CD14-positive monocyte (primary cell): ENCODE measurements at regions not wholly inside any gene's neighbourhood (a gene's known extent, or its start where the extent isn't known, plus 50 kb on each side); places are given as distances from the start of the nearest gene placed in this dataset.

Experiments used
- DNase-seq, 3 donors: peaks; one replicate each; pipeline ENCODE4 v3.0.0-alpha.2; 2011 to 2022
- H2AFZ ChIP-seq: 2 replicates; pipeline ENCODE4 v1.6.0; 2012; ENCODE audit warnings: mild to moderate bottlenecking, low read depth, low read length, inconsistent platforms; ENCODE audit not compliant: insufficient read depth, poor library complexity, severe bottlenecking
- H3K27ac ChIP-seq, 2 donors: 1 replicate in 1 of 2; 2 replicates in 1 of 2; pipeline ENCODE4 v1.5.1; 2012 to 2013; ENCODE audit warnings: low read length in 2 of 2, control low read depth in 1 of 2, inconsistent platforms in 1 of 2, low read depth in 1 of 2, mild to moderate bottlenecking in 1 of 2
- H3K27me3 ChIP-seq, 2 donors: one replicate each; pipeline versions ENCODE4 v1.6.0 to v1.6.1; 2011 to 2013; ENCODE audit warnings: low read length in 2 of 2; ENCODE audit not compliant: control insufficient read depth in 2 of 2, insufficient read depth in 2 of 2
- H3K36me3 ChIP-seq, 2 donors: replicated peaks in 1 of 2; 1 replicate in 1 of 2; 2 replicates in 1 of 2; pipeline versions ENCODE4 v1.5.1 to v1.6.1; 2012 to 2013; ENCODE audit warnings: low read length in 2 of 2, control low read depth in 1 of 2, inconsistent platforms in 1 of 2, mild to moderate bottlenecking in 1 of 2; ENCODE audit not compliant: insufficient read depth in 2 of 2, control insufficient read depth in 1 of 2
- H3K4me1 ChIP-seq, 2 donors: 1 replicate in 1 of 2; 2 replicates in 1 of 2; pipeline versions ENCODE4 v1.5.1 to v1.6.1; 2012 to 2013; ENCODE audit warnings: low read length in 2 of 2, control low read depth in 1 of 2, inconsistent platforms in 1 of 2, mild to moderate bottlenecking in 1 of 2, moderate library complexity in 1 of 2; ENCODE audit not compliant: insufficient read depth in 2 of 2, control insufficient read depth in 1 of 2
- H3K4me2 ChIP-seq: replicated peaks from 2 replicates; pipeline ENCODE3; 2012; ENCODE audit warnings: low read length, moderate library complexity, mild to moderate bottlenecking; ENCODE audit not compliant: poor library complexity, severe bottlenecking; ENCODE audit errors: extremely low read depth
- H3K4me3 ChIP-seq, 3 experiments: fragments of 200-600 bp in 1 of 3; sonication (generic) in 1 of 3; replicated peaks in 1 of 3; 1 replicate in 2 of 3; 2 replicates in 1 of 3; pipeline ENCODE4 v1.5.1; 2011 to 2013; ENCODE audit warnings: low read length in 3 of 3, mild to moderate bottlenecking in 3 of 3, control low read depth in 2 of 3, low read depth in 2 of 3, inconsistent platforms in 1 of 3, moderate library complexity in 1 of 3
- H3K79me2 ChIP-seq: 2 replicates; pipeline ENCODE4 v1.6.0; 2012; ENCODE audit warnings: mild to moderate bottlenecking, control low read depth, inconsistent platforms, low read length, moderate library complexity; ENCODE audit not compliant: insufficient read depth
- H3K9ac ChIP-seq: 2 replicates; pipeline ENCODE4 v1.6.0; 2017; ENCODE audit warnings: low read length, mild to moderate bottlenecking; ENCODE audit not compliant: insufficient read depth, poor library complexity, severe bottlenecking
- H3K9me3 ChIP-seq, 2 donors: replicated peaks in 1 of 2; 1 replicate in 1 of 2; 2 replicates in 1 of 2; pipeline versions ENCODE4 v1.5.1 to v1.6.1; 2012 to 2013; ENCODE audit warnings: low read length in 2 of 2, control low read depth in 1 of 2; ENCODE audit not compliant: control insufficient read depth in 1 of 2, insufficient read depth in 1 of 2
- H4K20me1 ChIP-seq: 2 replicates; pipeline ENCODE4 v1.6.0; 2012; ENCODE audit warnings: mild to moderate bottlenecking, low read length, control low read depth, moderate library complexity; ENCODE audit not compliant: insufficient read depth
- H3K27ac Mint-ChIP-seq, 7 donors: one replicate each; pipeline ENCODE4 v1.8.0; 2020; ENCODE audit warnings: mild to moderate bottlenecking in 7 of 7, mixed read lengths in 7 of 7, moderate library complexity in 6 of 7, inconsistent platforms in 2 of 7
- H3K27me3 Mint-ChIP-seq, 3 donors: one replicate each; pipeline ENCODE4 v1.8.0; 2021 to 2022; ENCODE audit warnings: low read depth in 3 of 3, mild to moderate bottlenecking in 3 of 3, mixed read lengths in 3 of 3, moderate library complexity in 3 of 3, inconsistent platforms in 1 of 3
- H3K36me3 Mint-ChIP-seq, 2 donors: one replicate each; pipeline ENCODE4 v1.8.0; 2020; ENCODE audit warnings: mixed read lengths in 2 of 2, inconsistent platforms in 1 of 2, mild to moderate bottlenecking in 1 of 2
- H3K4me1 Mint-ChIP-seq: one replicate; pipeline ENCODE4 v1.8.0; 2020; ENCODE audit warnings: mild to moderate bottlenecking, mixed read lengths
- H3K4me3 Mint-ChIP-seq, 2 donors: one replicate each; pipeline ENCODE4 v1.8.0; 2020; ENCODE audit warnings: mild to moderate bottlenecking in 2 of 2, mixed read lengths in 2 of 2, moderate library complexity in 1 of 2
- H3K9me3 Mint-ChIP-seq, 7 donors: one replicate each; pipeline ENCODE4 v1.8.0; 2020 to 2022; ENCODE audit warnings: mixed read lengths in 7 of 7, mild to moderate bottlenecking in 6 of 7, moderate library complexity in 6 of 7, inconsistent platforms in 2 of 7
- WGBS: methylation state at CpG from one replicate; pipeline ENCODE4 v1.1.5; 2013; ENCODE audit warnings: missing lambda C conversion rate; ENCODE audit not compliant: insufficient coverage; 5-methylcytosine and 5-hydroxymethylcytosine counted together
- intact Hi-C, 2 donors: fragments of 100-400 bp; cut with micrococcal nuclease; formaldehyde crosslinking; loops; one replicate each; pipeline versions ENCODE4 v1.15.0 to v1.15.1; 2023
- TF ChIP-seq, protein P1 (sequence below): fragments of 200-600 bp; IDR thresholded peaks from one replicate; pipeline ENCODE4 v1.8.0; 2022; ENCODE audit warnings: antibody characterized with exemption, mild to moderate bottlenecking

DNA sequence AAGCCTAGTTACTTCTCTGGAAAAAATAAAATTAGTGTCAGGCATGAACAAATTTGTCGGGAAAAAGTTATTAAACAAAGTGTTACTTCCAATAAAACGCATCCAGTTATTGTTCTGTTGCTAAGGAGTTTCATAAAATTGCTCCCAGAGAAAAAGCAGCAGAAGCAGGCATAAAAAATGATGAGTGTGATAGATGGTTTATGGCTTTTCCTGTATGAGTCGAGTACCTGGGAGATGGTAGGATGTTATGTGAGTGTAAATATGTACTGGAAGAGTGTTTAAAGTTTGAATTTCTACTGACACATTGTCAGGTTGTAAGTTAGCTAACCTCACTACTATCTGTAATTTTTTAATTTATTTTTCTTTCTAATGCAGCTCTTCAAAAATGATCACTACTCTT lies 390.7 kb downstream of the ARL4A start:
- no peak for DNase-seq
- H3K27me3 ChIP-seq: no peaks in the 10 kb centered on the region
- TF ChIP-seq, protein P1, sequence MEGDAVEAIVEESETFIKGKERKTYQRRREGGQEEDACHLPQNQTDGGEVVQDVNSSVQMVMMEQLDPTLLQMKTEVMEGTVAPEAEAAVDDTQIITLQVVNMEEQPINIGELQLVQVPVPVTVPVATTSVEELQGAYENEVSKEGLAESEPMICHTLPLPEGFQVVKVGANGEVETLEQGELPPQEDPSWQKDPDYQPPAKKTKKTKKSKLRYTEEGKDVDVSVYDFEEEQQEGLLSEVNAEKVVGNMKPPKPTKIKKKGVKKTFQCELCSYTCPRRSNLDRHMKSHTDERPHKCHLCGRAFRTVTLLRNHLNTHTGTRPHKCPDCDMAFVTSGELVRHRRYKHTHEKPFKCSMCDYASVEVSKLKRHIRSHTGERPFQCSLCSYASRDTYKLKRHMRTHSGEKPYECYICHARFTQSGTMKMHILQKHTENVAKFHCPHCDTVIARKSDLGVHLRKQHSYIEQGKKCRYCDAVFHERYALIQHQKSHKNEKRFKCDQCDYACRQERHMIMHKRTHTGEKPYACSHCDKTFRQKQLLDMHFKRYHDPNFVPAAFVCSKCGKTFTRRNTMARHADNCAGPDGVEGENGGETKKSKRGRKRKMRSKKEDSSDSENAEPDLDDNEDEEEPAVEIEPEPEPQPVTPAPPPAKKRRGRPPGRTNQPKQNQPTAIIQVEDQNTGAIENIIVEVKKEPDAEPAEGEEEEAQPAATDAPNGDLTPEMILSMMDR: no peak
- no peaks in the 10 kb centered on the region for H3K4me1 Mint-ChIP-seq
- H3K36me3 Mint-ChIP-seq: no peaks in the 10 kb centered on the region
- no CpG with 5 or more reads among the region's 3 CpGs for WGBS
- intact Hi-C loops: no loop called here
- H3K4me3 Mint-ChIP-seq: no peak overlapping the region
- H2AFZ ChIP-seq: no peak overlapping the region
- no peaks in the 10 kb centered on the region for H3K79me2 ChIP-seq
- no peaks in the 10 kb centered on the region for H3K9me3 ChIP-seq
- no peaks in the 10 kb centered on the region for H3K36me3 ChIP-seq
- H3K27ac Mint-ChIP-seq: no peak overlapping the region
- H3K27me3 Mint-ChIP-seq: no peaks in the 10 kb centered on the region
- no peaks in the 10 kb centered on the region for H4K20me1 ChIP-seq
- H3K4me2 ChIP-seq: no peak overlapping the region
- H3K27ac ChIP-seq: no peak overlapping the region
- H3K4me1 ChIP-seq: no peaks in the 10 kb centered on the region
- H3K9ac ChIP-seq: no peak overlapping the region
- H3K9me3 Mint-ChIP-seq: peaks cover 0 to 4% (median 2%) of the 10 kb centered on the region in 7 donors
- H3K4me3 ChIP-seq: no peak overlapping the region

DNA sequence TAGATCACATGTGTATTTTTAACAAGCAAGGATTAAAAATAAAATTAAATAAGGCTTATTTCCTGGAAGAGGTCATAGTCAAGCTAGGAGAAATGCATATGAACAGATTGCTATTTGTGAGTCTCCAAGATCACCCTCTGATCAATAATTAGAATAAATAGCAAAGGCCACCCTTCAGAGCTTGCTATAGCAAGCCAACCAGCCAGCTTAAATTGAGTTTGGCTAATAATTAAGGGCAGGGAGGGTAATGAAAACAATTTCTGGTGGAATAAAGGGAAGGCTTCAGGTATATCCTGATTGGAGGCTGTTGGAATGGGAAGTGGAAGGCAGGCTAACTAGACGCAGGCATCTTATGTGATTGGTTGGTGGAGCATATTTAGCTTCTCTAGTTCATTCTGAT lies 403.5 kb downstream of the ARL4A start:
- Histone ChIP-seq H3K9ac (no peak overlapping the region), H3K4me2 (no peak overlapping the region), H2AFZ (no peak overlapping the region), H3K4me3 (no peak overlapping the region), H3K27me3 (no peaks in the 10 kb centered on the region), H3K36me3 (no peaks in the 10 kb centered on the region), H3K27ac (no peak overlapping the region), H3K9me3 (no peaks in the 10 kb centered on the region), H3K79me2 (no peaks in the 10 kb centered on the region), H4K20me1 (no peaks in the 10 kb centered on the region), H3K4me1 (no peaks in the 10 kb centered on the region)
- Mint-ChIP-seq H3K4me1 (peaks cover 11% of the 10 kb centered on the region), H3K27me3 (no peaks in the 10 kb centered on the region), H3K27ac (no peak overlapping the region), H3K36me3 (no peaks in the 10 kb centered on the region), H3K4me3 (no peak overlapping the region), H3K9me3 (peaks cover 2 to 15% (median 6%) of the 10 kb centered on the region in 7 donors)
- WGBS: 92% methylated on average over 1 of the region's 1 CpG
- no peak for DNase-seq
- intact Hi-C loops: no loop called here
- TF ChIP-seq, protein P1: no peak
